AG09309 (cell line): ENCODE measurements at regions not wholly inside any gene's neighbourhood (a gene's known extent, or its start where the extent isn't known, plus 50 kb on each side); places are given as distances from the start of the nearest gene placed in this dataset.

Experiments used
- DNase-seq: peaks from one replicate; pipeline ENCODE4 v3.0.0-alpha.2; 2010; ENCODE audit warnings: low read depth
- H3K4me3 ChIP-seq: 2 replicates; pipeline ENCODE4 v1.5.1; 2011; ENCODE audit warnings: mild to moderate bottlenecking, low read depth, low read length, moderate library complexity; ENCODE audit not compliant: control insufficient read depth
- TF ChIP-seq, protein P1 (sequence below): IDR thresholded peaks from 2 replicates; pipeline ENCODE4 v1.5.1; 2011; ENCODE audit warnings: mild to moderate bottlenecking, low read depth, low read length, inconsistent platforms; ENCODE audit not compliant: insufficient read depth, control insufficient read depth; ENCODE audit errors: missing control alignments

DNA sequence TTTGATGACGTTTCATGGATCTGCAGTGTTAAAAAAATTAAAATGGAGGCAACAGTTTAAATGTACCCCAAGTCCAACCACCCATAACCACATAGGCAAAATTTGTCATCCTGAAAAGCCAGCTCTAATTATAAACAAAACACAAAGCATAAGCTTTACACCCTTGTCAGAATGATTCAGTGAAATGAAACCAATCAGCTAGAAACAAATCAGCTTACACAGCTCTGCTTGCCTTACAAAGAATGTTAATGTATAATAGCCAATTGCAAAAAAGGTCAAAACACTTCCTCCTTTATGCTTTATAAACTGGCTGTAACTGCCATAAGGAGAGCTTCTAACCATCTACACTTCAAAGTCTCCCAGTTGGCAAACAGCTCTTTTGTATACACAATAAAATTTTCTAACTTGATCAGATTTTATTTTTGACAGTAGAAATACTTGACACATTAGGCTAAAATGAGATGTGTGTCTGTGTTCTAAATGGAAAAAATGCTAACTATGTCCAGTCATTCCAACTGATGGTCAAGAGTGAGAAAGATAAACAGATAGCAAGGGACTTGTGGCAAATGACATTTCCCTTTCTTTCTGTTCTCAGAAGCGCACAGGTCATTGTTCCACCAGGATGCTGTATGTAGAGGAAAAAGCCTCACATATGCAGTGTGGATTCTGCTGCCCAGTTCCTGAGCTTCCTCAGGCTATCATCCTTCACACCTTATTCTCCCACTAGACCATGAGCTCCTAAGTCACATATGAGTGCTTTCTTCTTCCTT, 344.3 kb upstream of the ID4 start:
- TF ChIP-seq, protein P1, sequence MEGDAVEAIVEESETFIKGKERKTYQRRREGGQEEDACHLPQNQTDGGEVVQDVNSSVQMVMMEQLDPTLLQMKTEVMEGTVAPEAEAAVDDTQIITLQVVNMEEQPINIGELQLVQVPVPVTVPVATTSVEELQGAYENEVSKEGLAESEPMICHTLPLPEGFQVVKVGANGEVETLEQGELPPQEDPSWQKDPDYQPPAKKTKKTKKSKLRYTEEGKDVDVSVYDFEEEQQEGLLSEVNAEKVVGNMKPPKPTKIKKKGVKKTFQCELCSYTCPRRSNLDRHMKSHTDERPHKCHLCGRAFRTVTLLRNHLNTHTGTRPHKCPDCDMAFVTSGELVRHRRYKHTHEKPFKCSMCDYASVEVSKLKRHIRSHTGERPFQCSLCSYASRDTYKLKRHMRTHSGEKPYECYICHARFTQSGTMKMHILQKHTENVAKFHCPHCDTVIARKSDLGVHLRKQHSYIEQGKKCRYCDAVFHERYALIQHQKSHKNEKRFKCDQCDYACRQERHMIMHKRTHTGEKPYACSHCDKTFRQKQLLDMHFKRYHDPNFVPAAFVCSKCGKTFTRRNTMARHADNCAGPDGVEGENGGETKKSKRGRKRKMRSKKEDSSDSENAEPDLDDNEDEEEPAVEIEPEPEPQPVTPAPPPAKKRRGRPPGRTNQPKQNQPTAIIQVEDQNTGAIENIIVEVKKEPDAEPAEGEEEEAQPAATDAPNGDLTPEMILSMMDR, result no peak
- no peak overlapping the region for H3K4me3 ChIP-seq
- DNase-seq, result no peak

DNA sequence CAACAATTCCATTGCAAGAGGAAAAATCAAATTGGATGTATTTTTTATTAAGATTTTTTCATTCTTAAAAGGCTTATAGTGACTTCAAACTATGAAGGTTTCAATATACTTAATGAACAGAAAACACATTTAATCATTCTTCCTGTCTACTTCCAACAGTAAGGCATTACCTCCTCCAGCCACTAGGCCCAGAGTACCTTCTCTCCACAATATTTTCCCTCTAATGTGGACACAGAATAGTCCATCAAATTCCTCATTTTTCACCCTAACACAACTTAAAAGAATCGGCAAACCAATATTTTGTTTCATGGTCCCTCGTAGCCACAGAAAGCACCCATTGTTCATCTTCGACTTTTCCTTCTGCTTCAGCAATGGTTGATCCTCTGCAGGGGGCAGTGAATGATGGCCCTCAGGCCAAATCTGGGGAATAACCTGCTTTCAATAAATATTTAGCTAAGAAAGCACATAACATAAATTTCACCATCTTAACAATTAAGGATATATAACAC, 335.4 kb upstream of the ID4 start:
- TF ChIP-seq, protein P1, result no peak
- no peak overlapping the region for H3K4me3 ChIP-seq
- DNase-seq, result no peak

DNA sequence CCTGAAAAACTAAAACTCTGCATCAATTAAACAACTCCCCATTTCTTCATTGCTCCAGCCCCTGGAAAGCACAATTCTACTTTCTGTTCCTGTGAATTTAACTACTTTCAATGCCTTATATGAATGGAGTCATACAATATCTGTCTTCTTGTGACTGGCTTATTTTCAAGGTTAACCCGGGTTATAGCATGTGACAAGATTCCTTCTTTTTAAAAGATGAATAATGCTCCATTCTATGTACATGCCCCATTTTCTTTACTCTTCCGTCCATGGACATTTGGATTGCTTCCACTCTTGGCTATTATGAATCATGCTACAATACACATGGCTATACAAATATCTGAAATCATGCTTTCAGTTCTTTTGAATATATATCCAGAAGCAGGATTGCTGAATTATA, 334.9 kb upstream of the ID4 start:
- DNase-seq, result no peak
- no peak overlapping the region for H3K4me3 ChIP-seq
- TF ChIP-seq, protein P1, result no peak

DNA sequence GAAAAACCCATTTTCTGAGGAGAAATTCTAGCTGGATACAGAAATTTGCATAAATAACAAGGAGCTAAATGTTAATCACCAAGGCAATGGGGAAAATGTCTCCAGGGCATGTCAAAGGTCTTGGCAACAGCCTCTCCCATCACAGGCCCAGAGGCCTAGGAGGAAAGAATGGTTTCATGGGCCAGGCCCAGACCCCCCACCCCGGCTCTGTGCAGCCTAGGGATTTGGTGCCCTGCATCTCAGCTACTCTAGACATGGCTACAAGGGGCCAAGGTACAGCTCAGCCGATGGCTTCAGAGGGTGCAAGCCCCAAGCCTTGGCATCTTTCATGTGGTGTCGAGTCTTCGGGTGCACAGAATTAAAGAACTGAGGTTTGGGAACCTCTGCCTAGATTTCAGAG, 321.2 kb upstream of the ID4 start:
- no peak for DNase-seq
- H3K4me3 ChIP-seq, result no peak overlapping the region
- TF ChIP-seq, protein P1, result no peak

DNA sequence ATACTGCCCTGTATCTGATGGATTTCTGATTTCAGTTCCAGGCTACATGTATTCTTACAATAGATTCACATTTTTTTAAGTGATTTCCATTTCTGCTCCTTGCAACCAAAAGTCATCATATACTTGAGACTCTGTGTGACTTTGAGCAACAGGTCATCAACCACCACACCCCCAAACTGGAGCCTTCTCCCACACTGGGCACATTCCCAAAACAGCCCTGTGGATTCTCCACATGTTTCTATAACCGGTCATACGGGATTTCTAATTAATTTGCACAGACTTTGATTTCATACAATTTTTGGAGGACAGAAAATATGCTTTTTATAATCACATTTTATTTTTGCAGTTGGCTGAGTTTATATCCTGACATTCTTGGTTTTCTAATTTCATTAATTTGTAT, 317.2 kb upstream of the ID4 start:
- no peak for DNase-seq
- TF ChIP-seq, protein P1, result no peak
- H3K4me3 ChIP-seq, result no peak overlapping the region

DNA sequence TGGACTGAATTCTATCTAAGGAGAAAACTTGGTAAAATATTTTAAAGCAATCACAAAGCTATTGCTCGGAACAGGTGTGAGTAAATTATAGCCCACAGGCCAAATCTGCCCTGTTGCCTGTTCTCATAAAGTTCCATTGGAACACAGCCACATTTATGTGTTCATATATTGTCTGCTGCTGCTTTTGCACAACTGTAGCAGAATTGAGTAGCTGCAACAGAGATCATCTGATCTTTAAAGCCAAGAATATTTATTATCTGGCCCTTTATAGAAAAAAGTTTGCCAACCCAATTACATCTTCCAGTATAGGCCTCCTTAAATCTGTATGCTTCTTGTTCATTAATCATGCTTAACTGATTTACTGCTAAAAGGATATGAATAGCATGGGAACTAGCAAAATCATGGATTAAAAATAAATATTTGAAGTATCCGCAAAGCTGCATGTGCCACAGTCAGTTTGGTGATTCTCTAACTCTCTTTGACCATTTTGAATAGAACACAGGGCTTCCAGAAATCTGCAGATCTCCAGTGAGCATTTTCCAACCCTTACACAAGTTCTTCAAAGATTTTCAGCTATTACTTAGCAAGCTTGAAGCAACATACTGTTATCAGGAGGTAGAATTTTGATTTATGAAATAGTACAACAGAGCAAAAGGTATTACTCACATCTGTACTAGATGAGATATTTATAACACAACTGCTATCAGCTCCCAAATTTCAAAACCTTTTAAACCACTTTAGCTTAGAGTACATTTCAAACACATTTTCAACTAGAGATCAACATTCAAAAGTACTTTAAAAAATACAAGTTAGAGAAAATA, 312.6 kb upstream of the ID4 start:
- TF ChIP-seq, protein P1, result no peak
- H3K4me3 ChIP-seq, result no peak overlapping the region
- no peak for DNase-seq
